ENCODE measurements at regions not wholly inside any gene's neighbourhood (a gene's known extent, or its start where the extent isn't known, plus 50 kb on each side); places are given as distances from the start of the nearest gene placed in this dataset.
"Not testable (repeated sequence)": the region's sequence is repeated elsewhere in the genome, so short reads cannot be mapped to it uniquely, and the experiment has no call there.

DNA sequence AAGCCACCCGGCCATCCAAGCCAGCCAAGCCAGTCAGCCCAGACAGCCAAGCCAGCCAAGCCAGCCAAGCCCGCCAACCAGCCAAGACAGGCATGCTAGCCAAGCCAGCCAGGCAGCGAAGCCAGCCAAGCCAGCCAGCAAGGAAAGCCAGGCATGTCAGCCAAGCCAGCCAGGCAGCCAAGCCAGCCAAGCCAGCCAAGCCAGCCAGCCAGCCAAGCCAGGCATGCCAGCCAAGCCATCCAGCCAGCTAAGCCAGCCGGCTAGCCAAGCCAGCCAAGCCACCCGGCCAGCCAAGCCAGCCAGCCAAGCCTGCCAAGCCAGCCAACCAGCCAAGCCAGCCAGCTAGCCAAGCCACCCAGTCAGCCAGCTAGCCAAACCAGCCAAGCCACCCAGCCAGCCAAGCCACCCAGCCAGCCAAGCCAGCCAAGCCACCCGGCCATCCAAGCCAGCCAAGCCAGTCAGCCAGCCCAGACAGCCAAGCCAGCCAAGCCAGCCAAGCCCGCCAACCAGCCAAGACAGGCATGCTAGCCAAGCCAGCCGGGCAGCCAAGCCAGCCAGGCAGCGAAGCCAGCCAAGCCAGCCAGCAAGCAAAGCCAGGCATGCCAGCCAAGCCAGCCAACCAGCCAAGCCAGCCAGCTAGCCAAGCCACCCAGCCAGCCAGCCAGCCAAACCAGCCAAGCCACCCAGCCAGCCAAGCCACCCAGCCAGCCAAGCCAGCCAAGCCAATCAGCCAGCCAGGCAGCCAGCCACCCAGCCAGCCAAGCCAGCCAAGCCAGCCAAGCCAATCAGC, 350.4 kb upstream of the PLGLB2 start:
- not testable (repeated sequence) for TF ChIP-seq ZBTB17 (tag by site-specific recombination; IDR thresholded peaks at IDR 0.05); ZNF707 (tag by site-specific recombination; IDR thresholded peaks at IDR 0.05); HOXD13 (CRISPR knock-in tag; IDR thresholded peaks at IDR 0.05; ENCODE audit: borderline replicate concordance); ZFP3 (tag by site-specific recombination; IDR thresholded peaks at IDR 0.05; ENCODE audit: low read depth); ZBTB21 (tag by site-specific recombination; IDR thresholded peaks at IDR 0.05); ZNF830 (tag by site-specific recombination; IDR thresholded peaks at IDR 0.05; ENCODE audit: low read depth)
- TF ChIP-seq, protein P1, sequence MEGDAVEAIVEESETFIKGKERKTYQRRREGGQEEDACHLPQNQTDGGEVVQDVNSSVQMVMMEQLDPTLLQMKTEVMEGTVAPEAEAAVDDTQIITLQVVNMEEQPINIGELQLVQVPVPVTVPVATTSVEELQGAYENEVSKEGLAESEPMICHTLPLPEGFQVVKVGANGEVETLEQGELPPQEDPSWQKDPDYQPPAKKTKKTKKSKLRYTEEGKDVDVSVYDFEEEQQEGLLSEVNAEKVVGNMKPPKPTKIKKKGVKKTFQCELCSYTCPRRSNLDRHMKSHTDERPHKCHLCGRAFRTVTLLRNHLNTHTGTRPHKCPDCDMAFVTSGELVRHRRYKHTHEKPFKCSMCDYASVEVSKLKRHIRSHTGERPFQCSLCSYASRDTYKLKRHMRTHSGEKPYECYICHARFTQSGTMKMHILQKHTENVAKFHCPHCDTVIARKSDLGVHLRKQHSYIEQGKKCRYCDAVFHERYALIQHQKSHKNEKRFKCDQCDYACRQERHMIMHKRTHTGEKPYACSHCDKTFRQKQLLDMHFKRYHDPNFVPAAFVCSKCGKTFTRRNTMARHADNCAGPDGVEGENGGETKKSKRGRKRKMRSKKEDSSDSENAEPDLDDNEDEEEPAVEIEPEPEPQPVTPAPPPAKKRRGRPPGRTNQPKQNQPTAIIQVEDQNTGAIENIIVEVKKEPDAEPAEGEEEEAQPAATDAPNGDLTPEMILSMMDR (tag by site-specific recombination; IDR thresholded peaks at IDR 0.05): not testable (repeated sequence)
- TF ChIP-seq, protein P2, sequence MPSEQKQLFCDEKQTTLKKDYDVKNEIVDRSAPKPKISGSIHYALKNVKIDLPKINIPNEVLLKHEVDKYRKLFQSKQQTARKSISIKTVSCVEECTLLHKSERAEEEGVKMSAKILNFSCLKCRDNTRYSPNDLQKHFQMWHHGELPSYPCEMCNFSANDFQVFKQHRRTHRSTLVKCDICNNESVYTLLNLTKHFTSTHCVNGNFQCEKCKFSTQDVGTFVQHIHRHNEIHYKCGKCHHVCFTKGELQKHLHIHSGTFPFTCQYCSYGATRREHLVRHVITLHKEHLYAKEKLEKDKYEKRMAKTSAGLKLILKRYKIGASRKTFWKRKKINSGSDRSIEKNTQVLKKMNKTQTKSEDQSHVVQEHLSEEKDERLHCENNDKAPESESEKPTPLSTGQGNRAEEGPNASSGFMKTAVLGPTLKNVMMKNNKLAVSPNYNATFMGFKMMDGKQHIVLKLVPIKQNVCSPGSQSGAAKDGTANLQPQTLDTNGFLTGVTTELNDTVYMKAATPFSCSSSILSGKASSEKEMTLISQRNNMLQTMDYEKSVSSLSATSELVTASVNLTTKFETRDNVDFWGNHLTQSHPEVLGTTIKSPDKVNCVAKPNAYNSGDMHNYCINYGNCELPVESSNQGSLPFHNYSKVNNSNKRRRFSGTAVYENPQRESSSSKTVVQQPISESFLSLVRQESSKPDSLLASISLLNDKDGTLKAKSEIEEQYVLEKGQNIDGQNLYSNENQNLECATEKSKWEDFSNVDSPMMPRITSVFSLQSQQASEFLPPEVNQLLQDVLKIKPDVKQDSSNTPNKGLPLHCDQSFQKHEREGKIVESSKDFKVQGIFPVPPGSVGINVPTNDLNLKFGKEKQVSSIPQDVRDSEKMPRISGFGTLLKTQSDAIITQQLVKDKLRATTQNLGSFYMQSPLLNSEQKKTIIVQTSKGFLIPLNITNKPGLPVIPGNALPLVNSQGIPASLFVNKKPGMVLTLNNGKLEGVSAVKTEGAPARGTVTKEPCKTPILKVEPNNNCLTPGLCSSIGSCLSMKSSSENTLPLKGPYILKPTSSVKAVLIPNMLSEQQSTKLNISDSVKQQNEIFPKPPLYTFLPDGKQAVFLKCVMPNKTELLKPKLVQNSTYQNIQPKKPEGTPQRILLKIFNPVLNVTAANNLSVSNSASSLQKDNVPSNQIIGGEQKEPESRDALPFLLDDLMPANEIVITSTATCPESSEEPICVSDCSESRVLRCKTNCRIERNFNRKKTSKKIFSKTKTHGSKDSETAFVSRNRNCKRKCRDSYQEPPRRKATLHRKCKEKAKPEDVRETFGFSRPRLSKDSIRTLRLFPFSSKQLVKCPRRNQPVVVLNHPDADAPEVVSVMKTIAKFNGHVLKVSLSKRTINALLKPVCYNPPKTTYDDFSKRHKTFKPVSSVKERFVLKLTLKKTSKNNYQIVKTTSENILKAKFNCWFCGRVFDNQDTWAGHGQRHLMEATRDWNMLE (tag by site-specific recombination; conservative IDR thresholded peaks at IDR 0.05; ENCODE audit: low read depth): not testable (repeated sequence)
- TF ChIP-seq, protein P3, sequence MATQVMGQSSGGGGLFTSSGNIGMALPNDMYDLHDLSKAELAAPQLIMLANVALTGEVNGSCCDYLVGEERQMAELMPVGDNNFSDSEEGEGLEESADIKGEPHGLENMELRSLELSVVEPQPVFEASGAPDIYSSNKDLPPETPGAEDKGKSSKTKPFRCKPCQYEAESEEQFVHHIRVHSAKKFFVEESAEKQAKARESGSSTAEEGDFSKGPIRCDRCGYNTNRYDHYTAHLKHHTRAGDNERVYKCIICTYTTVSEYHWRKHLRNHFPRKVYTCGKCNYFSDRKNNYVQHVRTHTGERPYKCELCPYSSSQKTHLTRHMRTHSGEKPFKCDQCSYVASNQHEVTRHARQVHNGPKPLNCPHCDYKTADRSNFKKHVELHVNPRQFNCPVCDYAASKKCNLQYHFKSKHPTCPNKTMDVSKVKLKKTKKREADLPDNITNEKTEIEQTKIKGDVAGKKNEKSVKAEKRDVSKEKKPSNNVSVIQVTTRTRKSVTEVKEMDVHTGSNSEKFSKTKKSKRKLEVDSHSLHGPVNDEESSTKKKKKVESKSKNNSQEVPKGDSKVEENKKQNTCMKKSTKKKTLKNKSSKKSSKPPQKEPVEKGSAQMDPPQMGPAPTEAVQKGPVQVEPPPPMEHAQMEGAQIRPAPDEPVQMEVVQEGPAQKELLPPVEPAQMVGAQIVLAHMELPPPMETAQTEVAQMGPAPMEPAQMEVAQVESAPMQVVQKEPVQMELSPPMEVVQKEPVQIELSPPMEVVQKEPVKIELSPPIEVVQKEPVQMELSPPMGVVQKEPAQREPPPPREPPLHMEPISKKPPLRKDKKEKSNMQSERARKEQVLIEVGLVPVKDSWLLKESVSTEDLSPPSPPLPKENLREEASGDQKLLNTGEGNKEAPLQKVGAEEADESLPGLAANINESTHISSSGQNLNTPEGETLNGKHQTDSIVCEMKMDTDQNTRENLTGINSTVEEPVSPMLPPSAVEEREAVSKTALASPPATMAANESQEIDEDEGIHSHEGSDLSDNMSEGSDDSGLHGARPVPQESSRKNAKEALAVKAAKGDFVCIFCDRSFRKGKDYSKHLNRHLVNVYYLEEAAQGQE (tag by site-specific recombination; IDR thresholded peaks at IDR 0.05): not testable (repeated sequence)
- TF ChIP-seq, protein P4, sequence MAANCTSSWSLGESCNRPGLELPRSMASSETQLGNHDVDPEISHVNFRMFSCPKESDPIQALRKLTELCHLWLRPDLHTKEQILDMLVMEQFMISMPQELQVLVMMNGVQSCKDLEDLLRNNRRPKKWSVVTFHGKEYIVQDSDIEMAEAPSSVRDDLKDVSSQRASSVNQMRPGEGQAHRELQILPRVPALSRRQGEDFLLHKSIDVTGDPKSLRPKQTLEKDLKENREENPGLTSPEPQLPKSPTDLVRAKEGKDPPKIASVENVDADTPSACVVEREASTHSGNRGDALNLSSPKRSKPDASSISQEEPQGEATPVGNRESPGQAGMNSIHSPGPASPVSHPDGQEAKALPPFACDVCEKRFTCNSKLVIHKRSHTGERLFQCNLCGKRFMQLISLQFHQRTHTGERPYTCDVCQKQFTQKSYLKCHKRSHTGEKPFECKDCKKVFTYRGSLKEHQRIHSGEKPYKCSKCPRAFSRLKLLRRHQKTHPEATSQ (tag by site-specific recombination; IDR thresholded peaks at IDR 0.05): not testable (repeated sequence)
